MM.1S (cell line): ENCODE measurements at regions not wholly inside any gene's neighbourhood (a gene's known extent, or its start where the extent isn't known, plus 50 kb on each side); places are given as distances from the start of the nearest gene placed in this dataset.

Source experiments
- DNase-seq: peaks from one replicate; pipeline ENCODE4 v3.0.0-alpha.2; 2015
- H2AFZ ChIP-seq: fragments of 300-600 bp; sonication (generic); 2 replicates; pipeline ENCODE4 v1.6.0; 2016; ENCODE audit warnings: antibody characterized with exemption, low read length
- H3F3A ChIP-seq: fragments of 300-600 bp; sonication (generic); 2 replicates; pipeline ENCODE4 v1.6.1; 2016; ENCODE audit warnings: mild to moderate bottlenecking, antibody characterized with exemption, low read length, moderate library complexity, mixed read lengths; ENCODE audit not compliant: insufficient read depth
- H3K27ac ChIP-seq: fragments of 300-600 bp; sonication (generic); 2 replicates; pipeline ENCODE4 v1.5.1; 2016; ENCODE audit warnings: mild to moderate bottlenecking, low read length
- H3K27me3 ChIP-seq: fragments of 300-600 bp; sonication (generic); replicated peaks from 2 replicates; pipeline ENCODE4 v1.6.0; 2016; ENCODE audit warnings: low read length; ENCODE audit not compliant: insufficient read depth
- H3K36me3 ChIP-seq: fragments of 300-600 bp; sonication (generic); replicated peaks from 2 replicates; pipeline ENCODE4 v1.6.1; 2016; ENCODE audit warnings: mild to moderate bottlenecking, low read length, mixed read lengths; ENCODE audit not compliant: insufficient read depth
- H3K4me1 ChIP-seq: fragments of 300-600 bp; sonication (generic); 2 replicates; pipeline ENCODE4 v1.6.1; 2016; ENCODE audit warnings: low read length, mixed read lengths
- H3K4me2 ChIP-seq: fragments of 300-600 bp; sonication (generic); 2 replicates; pipeline ENCODE4 v1.6.0; 2016; ENCODE audit warnings: low read depth, low read length
- H3K4me3 ChIP-seq: fragments of 300-600 bp; sonication (generic); 2 replicates; pipeline ENCODE4 v1.5.1; 2016; ENCODE audit warnings: low read length, mixed read lengths
- H3K79me2 ChIP-seq: fragments of 300-600 bp; sonication (generic); 2 replicates; pipeline ENCODE4 v1.6.1; 2016; ENCODE audit warnings: mixed run types, low read length, mixed read lengths
- H3K9ac ChIP-seq: fragments of 300-600 bp; sonication (generic); 2 replicates; pipeline ENCODE4 v1.6.1; 2016; ENCODE audit warnings: low read length, mixed read lengths
- H3K9me2 ChIP-seq: fragments of 300-600 bp; sonication (generic); replicated peaks from 2 replicates; pipeline ENCODE4 v1.6.1; 2016; ENCODE audit warnings: mild to moderate bottlenecking, low read length, mixed read lengths; ENCODE audit not compliant: insufficient read depth
- H3K9me3 ChIP-seq: fragments of 300-600 bp; sonication (generic); replicated peaks from 2 replicates; pipeline ENCODE4 v1.6.1; 2016; ENCODE audit warnings: mild to moderate bottlenecking, low read length, mixed read lengths; ENCODE audit not compliant: insufficient read depth
- H4K20me1 ChIP-seq: fragments of 300-600 bp; sonication (generic); 2 replicates; pipeline ENCODE4 v1.6.1; 2016; ENCODE audit warnings: mild to moderate bottlenecking, low read length, moderate library complexity, mixed read lengths; ENCODE audit not compliant: insufficient read depth
- CTCF ChIP-seq: fragments of 300-600 bp; sonication (generic); IDR thresholded peaks from 2 replicates; pipeline ENCODE4 v1.5.1; 2016; ENCODE audit warnings: antibody characterized with exemption, low read length, mixed read lengths
- EZH2 ChIP-seq: fragments of 300-600 bp; sonication (generic); optimal IDR thresholded peaks from 2 replicates; pipeline ENCODE3; 2017; ENCODE audit warnings: low read depth, mild to moderate bottlenecking, antibody characterized with exemption, low read length, mixed read lengths
- EZH2phosphoT487 ChIP-seq: fragments of 300-600 bp; sonication (generic); IDR thresholded peaks from 2 replicates; pipeline ENCODE4 v1.6.1; 2018; ENCODE audit warnings: antibody characterized with exemption, low read length

- H3K27me3 ChIP-seq: peaks cover 12% of the 10 kb centered on the region; the same call in 1 of the 2 replicates
- no peak overlapping the region for H3K4me2 ChIP-seq
- H3K9me3 ChIP-seq: no peaks in the 10 kb centered on the region
- no peaks in the 10 kb centered on the region for H4K20me1 ChIP-seq
- H3K9me2 ChIP-seq: no peaks in the 10 kb centered on the region
- no peak overlapping the region for H3K9ac ChIP-seq
- H3K79me2 ChIP-seq: no peaks in the 10 kb centered on the region
- H3K27ac ChIP-seq: no peak overlapping the region
- no peaks in the 10 kb centered on the region for H3K4me1 ChIP-seq
- no peak overlapping the region for H3K4me3 ChIP-seq
- no peaks in the 10 kb centered on the region for H3K36me3 ChIP-seq
- no peak for DNase-seq
- H2AFZ ChIP-seq: no peak overlapping the region
- TF ChIP-seq EZH2phosphoT487 (no peak), EZH2 (no peak), CTCF (no peak)
- H3F3A ChIP-seq: no peaks in the 10 kb centered on the region
These were observed 168.7 kb upstream of the KCNJ16 start for GRCh38 chr17:69906306-69906705.

- no peak for DNase-seq
- TF ChIP-seq EZH2 (no peak), CTCF (no peak), EZH2phosphoT487 (no peak)
- no peak overlapping the region for H3K27ac ChIP-seq
- H3K79me2 ChIP-seq: no peaks in the 10 kb centered on the region
- H2AFZ ChIP-seq: no peak overlapping the region
- no peaks in the 10 kb centered on the region for H3K9me3 ChIP-seq
- no peak overlapping the region for H3K4me3 ChIP-seq
- H3F3A ChIP-seq: no peaks in the 10 kb centered on the region
- no peaks in the 10 kb centered on the region for H3K4me1 ChIP-seq
- H4K20me1 ChIP-seq: no peaks in the 10 kb centered on the region
- 0 out of 2 replicates have a peak, but pooled peaks cover 2% of the 10 kb centered on the region for H3K27me3 ChIP-seq
- no peaks in the 10 kb centered on the region for H3K9me2 ChIP-seq
- no peaks in the 10 kb centered on the region for H3K36me3 ChIP-seq
- no peak overlapping the region for H3K4me2 ChIP-seq
- no peak overlapping the region for H3K9ac ChIP-seq
These were observed 167.7 kb upstream of the KCNJ16 start for GRCh38 chr17:69907132-69907847.

GRCh38 chr17:69908626-69909368 lies 166.2 kb upstream of the KCNJ16 start:
- no peaks in the 10 kb centered on the region for H3F3A ChIP-seq
- H3K27ac ChIP-seq: no peak overlapping the region
- H3K9me3 ChIP-seq: no peaks in the 10 kb centered on the region
- H3K4me1 ChIP-seq: no peaks in the 10 kb centered on the region
- H3K36me3 ChIP-seq: no peaks in the 10 kb centered on the region
- H3K27me3 ChIP-seq: no peaks in the 10 kb centered on the region
- no peak overlapping the region for H3K9ac ChIP-seq
- DNase-seq: no peak
- H4K20me1 ChIP-seq: no peaks in the 10 kb centered on the region
- no peak overlapping the region for H3K4me3 ChIP-seq
- TF ChIP-seq EZH2phosphoT487 (no peak), EZH2 (no peak), CTCF (no peak)
- H2AFZ ChIP-seq: no peak overlapping the region
- H3K4me2 ChIP-seq: no peak overlapping the region
- H3K9me2 ChIP-seq: no peaks in the 10 kb centered on the region
- no peaks in the 10 kb centered on the region for H3K79me2 ChIP-seq
